ENCODE measurements at regions not wholly inside any gene's neighbourhood (a gene's known extent, or its start where the extent isn't known, plus 50 kb on each side); places are given as distances from the start of the nearest gene placed in this dataset.

DNA sequence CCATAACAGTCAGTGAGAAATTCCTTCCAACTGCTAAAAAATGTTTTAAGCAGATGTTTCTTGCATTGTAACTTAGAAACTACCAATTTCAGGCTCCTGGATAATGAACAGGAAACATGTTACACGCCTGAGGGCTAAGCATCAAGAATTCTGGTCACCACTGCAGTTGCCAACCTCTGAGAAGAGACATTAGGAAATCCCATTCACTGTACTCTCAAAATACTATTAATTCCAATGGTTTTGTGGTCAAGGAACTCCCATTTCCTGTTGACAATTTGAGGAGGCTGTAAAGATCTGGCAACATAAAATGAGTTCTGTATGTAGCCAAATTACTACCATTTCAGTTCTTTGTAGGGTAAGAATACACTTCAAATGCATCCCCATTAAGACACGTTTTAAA, 456.0 kb upstream of the MEF2C start:
- Histone ChIP-seq H2BK12ac (ENCODE audit: low read depth, low read length) (no peak overlapping the region), H2BK5ac (ENCODE audit: low read depth, low read length) (no peak overlapping the region), H3K9ac (replicated peaks in 1 of 4; ENCODE audit: extremely low read depth in 1 of 4, low read depth in 3 of 4, low read length in 3 of 4) (no peak overlapping the region), H2BK120ac (replicated peaks; ENCODE audit: low read depth, low read length) (no peak overlapping the region), H3K79me1 (ENCODE audit: low read depth, low read length) (no peaks in the 10 kb centered on the region), H2BK20ac (ENCODE audit: low read length) (no peak overlapping the region), H3K36me3 (ENCODE audit: control insufficient read depth in 2 of 4, insufficient read depth in 4 of 4, low read length in 3 of 4) (no peaks in the 10 kb centered on the region), H3K4me2 (ENCODE audit: insufficient read depth in 1 of 2, low read depth in 2 of 2, low read length in 2 of 2) (no peak overlapping the region), H3K18ac (ENCODE audit: extremely low read depth, low read length) (no peak overlapping the region), H2AFZ (ENCODE audit: low read length) (no peak overlapping the region), H3K4me3 (ENCODE audit: extremely low read depth in 1 of 4, insufficient read depth in 2 of 4, low read depth in 3 of 4, low read length in 4 of 4) (no peak overlapping the region), H3K14ac (ENCODE audit: insufficient read length) (no peak overlapping the region), H2BK15ac (ENCODE audit: low read length) (no peak overlapping the region), H3K23me2 (ENCODE audit: low read depth, low read length) (no peaks in the 10 kb centered on the region), H3K4ac (replicated peaks; ENCODE audit: insufficient read length, low read depth, low read length) (no peak overlapping the region), H3K23ac (ENCODE audit: insufficient read length) (no peak overlapping the region), H2AK5ac (ENCODE audit: low read depth, low read length) (no peak overlapping the region), H3K4me1 (replicated peaks in 1 of 4; ENCODE audit: control insufficient read depth in 3 of 4, insufficient read depth in 4 of 4, low read length in 3 of 4) (no peaks in the 10 kb centered on the region), H3K9me3 (ENCODE audit: insufficient read depth in 2 of 2, low read depth in 1 of 2, low read length in 1 of 2) (no peaks in the 10 kb centered on the region), H4K91ac (replicated peaks; ENCODE audit: insufficient read length, low read length) (no peak overlapping the region), H4K8ac (ENCODE audit: extremely low read depth, insufficient read depth, low read length) (no peak overlapping the region), H4K20me1 (replicated peaks in 1 of 2; ENCODE audit: control insufficient read depth in 1 of 2, insufficient read depth in 2 of 2, low read length in 2 of 2) (no peaks in the 10 kb centered on the region), H3K79me2 (ENCODE audit: control insufficient read depth in 1 of 2, insufficient read depth in 2 of 2, low read length in 2 of 2) (no peaks in the 10 kb centered on the region), H3K27ac (ENCODE audit: low read depth, low read length) (no peak overlapping the region), H4K5ac (ENCODE audit: insufficient read length, low read depth, low read length) (no peak overlapping the region), H3K56ac (replicated peaks; ENCODE audit: insufficient read length, low read depth, low read length) (no peak overlapping the region), H3K27me3 (replicated peaks in 1 of 4; ENCODE audit: control insufficient read depth in 3 of 4, extremely low read depth in 1 of 4, insufficient read depth in 3 of 4, low read length in 3 of 4) (no peaks in the 10 kb centered on the region)
- no peak for TF ChIP-seq BRCA1 (IDR thresholded peaks at IDR 0.05; ENCODE audit: low read depth, low read length)
- TF ChIP-seq CHD1 (IDR thresholded peaks at IDR 0.05; ENCODE audit: low read depth, low read length) = no peak
- TF ChIP-seq, protein P1, sequence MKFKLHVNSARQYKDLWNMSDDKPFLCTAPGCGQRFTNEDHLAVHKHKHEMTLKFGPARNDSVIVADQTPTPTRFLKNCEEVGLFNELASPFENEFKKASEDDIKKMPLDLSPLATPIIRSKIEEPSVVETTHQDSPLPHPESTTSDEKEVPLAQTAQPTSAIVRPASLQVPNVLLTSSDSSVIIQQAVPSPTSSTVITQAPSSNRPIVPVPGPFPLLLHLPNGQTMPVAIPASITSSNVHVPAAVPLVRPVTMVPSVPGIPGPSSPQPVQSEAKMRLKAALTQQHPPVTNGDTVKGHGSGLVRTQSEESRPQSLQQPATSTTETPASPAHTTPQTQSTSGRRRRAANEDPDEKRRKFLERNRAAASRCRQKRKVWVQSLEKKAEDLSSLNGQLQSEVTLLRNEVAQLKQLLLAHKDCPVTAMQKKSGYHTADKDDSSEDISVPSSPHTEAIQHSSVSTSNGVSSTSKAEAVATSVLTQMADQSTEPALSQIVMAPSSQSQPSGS (IDR thresholded peaks at IDR 0.05; ENCODE audit: low read length) = no peak
- no peak for TF ChIP-seq KDM4A (IDR thresholded peaks at IDR 0.05; ENCODE audit: low read depth, low read length, severe bottlenecking)
- TF ChIP-seq SP2 (IDR thresholded peaks at IDR 0.05; ENCODE audit: low read length) = no peak
- TF ChIP-seq HDAC6 (IDR thresholded peaks at IDR 0.05; ENCODE audit: low read depth, low read length) = no peak
- TF ChIP-seq MAFK (IDR thresholded peaks at IDR 0.05; ENCODE audit: low read depth, low read length) = no peak
- TF ChIP-seq TAF1 (IDR thresholded peaks at IDR 0.05; ENCODE audit: low read depth, low read length) = no peak
- TF ChIP-seq SIX5 (IDR thresholded peaks at IDR 0.05; ENCODE audit: low read depth, low read length) = no peak
- TF ChIP-seq CHD2 (IDR thresholded peaks at IDR 0.05; ENCODE audit: low read length) = no peak
- no peak for TF ChIP-seq GABPA (IDR thresholded peaks at IDR 0.05; ENCODE audit: borderline replicate concordance, insufficient read depth, low read length)
- no peak for TF ChIP-seq EGR1 (IDR thresholded peaks at IDR 0.05; ENCODE audit: borderline replicate concordance, low read depth, low read length)
- no peak for TF ChIP-seq YY1 (IDR thresholded peaks at IDR 0.05; ENCODE audit: low read depth, low read length)
- CTCF ChIA-PET (ENCODE audit: partially characterized antibody) = interaction anchor here (0.6 kb wide), 1 partner anchor 15 kb away, joined by 3 read pairs; no protein-coding TSS in a partner anchor
- DNase-seq (ENCODE audit: low read depth in 1 of 2, low spot score in 2 of 2) (no peak), FAIRE-seq (no peak)
- 91% methylated on average over 2 of the region's 2 CpGs; no CpG with 5 or more reads in 1 of the 2 experiments for WGBS, 2 experiments (ENCODE audit: extremely low coverage in 1 of 2, insufficient coverage in 1 of 2, insufficient read length in 1 of 2, insufficient replicate concordance in 2 of 2, low coverage in 1 of 2, low lambda C conversion rate in 2 of 2, missing lambda C conversion rate in 1 of 2)
- POLR2A ChIA-PET (ENCODE audit: partially characterized antibody) = no interaction called here
